ENCODE measurements at regions not wholly inside any gene's neighbourhood (a gene's known extent, or its start where the extent isn't known, plus 50 kb on each side); places are given as distances from the start of the nearest gene placed in this dataset.

GRCh38 chr16:59154295-59154694, 420.2 kb upstream of the GOT2 start:
- TF ChIP-seq CTCF (IDR thresholded peaks at IDR 0.05; ENCODE audit: poor library complexity) (no peak), EZH2phosphoT487 (IDR thresholded peaks at IDR 0.05; ENCODE audit: low read depth, severe bottlenecking, unreplicated experiment) (no peak), EZH2 (IDR thresholded peaks at IDR 0.05; ENCODE audit: borderline replicate concordance) (no peak)

Measured in hepatocyte (in vitro differentiated cells).